ENCODE measurements at regions not wholly inside any gene's neighbourhood (a gene's known extent, or its start where the extent isn't known, plus 50 kb on each side); places are given as distances from the start of the nearest gene placed in this dataset.

DNA sequence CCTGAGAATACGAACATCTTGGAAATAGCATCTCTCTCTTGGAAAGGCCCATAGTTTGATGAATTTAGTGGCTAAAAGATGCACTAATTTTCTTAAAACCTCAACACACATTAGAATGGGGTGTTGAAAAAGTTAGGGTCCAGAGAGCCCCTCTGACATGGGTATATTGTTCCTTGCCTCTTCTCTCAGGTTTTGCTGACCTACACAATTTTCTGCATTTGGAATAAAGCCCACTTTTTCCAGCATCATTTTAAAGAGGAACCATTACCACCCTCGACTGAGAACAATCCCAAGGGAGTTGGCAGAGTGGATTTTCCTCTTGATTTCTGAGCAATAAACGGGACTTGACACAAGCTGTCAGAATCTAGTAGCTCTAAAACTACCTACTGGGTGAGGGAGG lies 156.1 kb downstream of the PMP22 start:
- DNase-seq: no peak

DNA sequence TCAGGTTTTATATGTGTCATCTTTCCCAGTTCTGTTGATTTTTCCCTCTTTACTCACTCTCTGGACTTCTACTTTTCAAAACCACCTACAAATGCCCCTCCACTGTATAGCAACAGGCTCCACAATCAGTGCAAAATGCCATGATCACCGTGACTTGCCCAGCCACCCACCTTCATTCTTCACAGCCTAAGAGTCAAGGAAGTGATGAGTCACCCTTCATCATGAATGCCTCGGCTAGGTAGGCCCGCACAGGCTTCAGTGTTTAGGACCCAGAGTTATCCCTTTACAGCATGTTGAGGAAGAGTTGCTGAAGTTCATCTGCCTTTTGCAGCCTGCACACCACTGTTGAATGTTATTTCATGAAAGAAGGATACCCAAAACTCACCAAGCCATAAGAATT lies 158.6 kb downstream of the PMP22 start:
- no peak for DNase-seq

DNA sequence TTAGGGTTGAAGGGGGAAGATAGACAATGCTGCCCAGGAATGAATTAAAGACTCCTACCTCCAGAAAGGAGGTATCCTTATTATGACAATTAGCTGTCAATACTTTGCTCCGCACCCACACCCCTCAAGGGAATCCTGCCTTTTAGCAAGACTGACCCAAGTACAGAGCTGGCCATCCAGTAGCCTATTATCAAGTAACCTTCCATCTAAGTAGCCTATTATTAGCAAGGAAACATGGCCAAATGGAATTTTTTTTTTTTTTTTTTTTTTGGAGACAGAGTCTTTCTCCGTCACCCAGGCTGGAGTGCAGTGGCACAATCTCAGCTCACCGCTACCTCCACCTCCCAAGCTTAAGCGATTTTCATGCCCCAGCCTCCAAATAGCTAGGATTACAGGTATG lies 161.3 kb downstream of the PMP22 start:
- no peak for DNase-seq

DNA sequence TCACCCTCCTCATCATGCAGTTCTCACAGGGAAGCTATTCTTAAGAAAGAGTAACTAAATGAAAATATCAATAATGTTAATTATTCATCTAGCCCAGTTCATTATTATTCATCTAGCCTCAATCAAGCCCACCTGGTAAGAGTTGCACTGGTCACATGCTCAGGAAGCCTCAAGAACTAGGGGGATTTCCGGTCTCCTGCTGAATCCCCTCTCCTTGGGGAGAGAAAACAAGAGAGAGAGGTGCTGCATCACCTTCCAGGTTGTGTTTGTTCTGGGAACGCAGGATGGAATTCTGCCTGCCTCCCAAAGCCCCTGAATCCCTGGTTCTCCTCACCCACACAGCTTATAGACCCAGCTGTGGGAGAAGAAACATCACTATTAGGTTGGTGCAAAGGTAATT lies 164.0 kb downstream of the PMP22 start:
- no peak for DNase-seq

DNA sequence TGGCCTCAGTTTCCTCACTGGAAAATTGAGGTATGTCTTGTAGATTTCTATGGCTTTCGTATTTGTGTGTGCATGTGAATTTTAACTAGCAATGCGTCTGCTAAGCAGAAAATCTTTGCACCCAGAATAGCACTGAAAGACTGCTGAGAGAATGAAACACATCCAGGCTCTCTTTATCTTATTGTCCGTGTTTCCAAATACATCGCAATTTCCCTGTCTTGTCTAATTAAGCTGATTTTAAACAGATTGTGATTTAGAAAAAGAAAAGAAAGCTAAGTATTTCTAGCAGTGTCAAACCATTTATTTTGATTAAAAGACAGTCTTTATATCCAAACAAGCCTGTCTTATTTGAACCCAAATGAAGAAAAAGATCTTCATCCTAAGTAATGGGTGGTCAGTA lies 168.6 kb downstream of the PMP22 start:
- no peak for DNase-seq

DNA sequence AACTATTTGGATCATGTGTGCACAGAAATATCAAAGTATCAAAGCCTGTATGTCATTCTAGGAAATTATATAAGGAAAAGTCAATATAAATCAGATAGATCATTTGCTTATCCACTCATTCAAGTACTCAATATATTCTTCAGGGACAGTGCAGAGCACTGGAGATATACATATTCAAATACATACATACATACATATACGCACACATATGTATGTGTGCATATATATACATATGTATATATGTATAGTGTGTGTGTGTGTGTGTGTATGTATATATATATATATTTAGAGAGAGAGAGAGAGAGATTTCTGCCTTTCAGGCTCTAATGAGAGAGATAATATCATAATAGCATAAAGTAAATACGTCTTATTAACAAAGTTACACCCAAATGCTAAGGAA lies 169.2 kb downstream of the PMP22 start:
- DNase-seq: no peak

DNA sequence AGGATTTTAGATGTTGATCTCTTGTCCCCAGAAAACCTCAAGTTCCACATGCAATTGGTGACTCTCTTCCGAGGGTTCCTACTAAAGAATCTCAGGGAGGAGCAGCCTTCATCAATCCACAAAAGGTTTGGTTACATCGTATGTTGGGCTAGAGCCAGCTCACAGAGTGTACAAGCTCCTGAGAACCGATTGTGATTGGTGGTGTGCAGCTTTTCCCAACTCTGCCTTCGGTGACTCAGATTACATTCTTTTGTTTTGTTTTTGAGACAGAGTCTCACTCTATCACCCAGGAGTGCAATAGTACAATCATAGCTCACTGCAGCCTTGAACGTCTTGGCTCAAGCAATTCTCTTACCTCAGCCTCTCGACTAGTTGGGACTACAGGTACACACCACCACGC lies 172.4 kb downstream of the PMP22 start:
- DNase-seq: no peak

DNA sequence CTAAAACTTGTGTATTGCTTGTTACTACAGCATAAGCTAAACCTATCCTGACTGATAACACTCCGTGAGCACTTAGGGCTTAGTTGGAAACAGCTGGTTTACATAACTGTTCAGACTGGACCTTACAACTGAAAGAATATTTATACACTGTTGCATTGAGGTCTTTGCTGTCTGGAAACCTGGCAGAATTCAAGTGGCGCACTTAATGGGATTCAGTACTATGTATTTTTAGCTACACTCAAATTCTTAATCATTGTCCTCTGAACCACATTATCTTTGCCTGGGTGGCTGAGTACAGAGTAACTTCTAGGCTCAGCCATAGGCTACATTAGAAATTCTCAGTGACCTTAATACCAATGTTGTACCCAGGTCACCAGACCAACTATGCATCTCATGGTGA lies 172.9 kb downstream of the PMP22 start:
- DNase-seq: no peak

DNA sequence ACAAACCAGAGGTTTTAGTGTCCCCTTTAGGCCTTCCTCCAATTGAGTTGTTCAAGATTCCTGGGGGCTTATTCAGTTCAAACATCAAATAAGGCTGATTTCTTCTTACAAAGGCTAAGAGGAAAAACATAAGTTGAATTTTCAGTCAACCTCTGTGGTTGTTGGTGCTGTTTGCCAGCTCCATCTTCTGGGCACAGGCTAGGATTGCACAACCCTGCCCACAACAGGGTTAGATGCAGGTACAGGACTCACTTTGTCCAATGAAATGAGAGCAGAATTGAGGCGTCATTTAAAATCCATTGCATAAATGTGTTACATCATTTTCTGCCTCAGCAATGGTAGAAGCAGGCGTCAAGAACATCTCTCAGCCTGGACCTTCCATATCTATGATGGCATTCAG lies 173.3 kb downstream of the PMP22 start:
- DNase-seq: no peak

DNA sequence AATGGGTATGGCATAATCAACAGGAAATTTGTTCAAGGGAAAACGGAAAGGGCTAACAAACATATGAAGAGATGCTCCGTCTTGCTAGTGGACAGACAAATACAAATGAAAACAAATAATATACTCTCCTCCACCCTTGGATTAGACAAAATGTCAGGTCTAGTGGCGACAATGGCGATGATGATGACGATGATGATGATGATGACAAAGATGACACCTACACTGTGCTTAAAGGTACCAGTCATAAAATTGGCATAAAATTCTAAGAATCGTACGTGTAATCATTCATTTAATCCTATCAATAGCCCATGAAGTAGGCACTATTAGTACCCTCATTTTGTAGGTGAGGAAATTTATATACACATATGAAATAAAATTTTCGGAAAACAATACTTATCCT lies 174.6 kb downstream of the PMP22 start:
- no peak for DNase-seq

DNA sequence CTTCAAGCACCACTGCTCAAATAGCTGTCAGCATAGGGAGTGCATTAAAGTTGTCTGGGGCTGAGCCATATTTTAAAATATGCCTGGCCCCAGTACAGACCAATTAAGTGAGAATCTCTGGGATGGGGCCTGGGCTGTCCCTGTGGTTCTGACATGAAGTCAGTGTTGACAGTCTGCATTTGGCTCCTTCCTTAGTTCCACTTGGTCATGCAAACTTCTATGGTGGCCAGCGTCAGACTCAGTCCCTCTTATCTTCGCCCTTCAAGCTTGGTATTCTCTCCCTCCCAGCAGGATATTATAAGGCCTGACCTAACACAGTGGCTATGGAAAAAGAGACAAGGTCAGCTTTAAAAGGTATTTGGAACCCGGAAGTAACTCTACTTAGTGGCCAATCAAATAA lies 177.2 kb downstream of the PMP22 start:
- DNase-seq: no peak

DNA sequence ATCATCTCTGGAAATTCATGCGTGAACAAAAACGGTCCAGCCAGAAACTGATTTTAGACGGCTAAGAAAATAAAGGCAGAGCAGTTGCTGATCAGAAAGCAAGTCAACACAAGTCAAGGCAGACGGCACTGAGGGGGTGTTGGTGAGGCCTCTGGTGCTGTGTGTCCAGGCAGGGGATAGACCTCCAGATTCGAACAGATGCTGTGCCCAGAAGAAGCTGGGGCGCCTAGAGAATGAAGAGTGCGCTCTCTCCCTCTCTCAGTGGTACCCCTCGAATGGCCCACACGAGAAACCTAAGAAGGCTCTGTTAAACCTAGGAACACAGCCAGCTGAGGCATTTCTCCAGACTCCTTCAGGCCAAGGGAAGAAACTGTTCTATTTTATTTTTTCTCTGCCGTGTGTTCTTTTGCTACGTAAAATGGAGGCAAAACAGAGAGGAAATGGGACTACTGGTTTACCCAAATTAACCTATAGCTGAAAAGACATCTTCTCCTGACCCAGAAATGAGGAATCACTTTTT lies 178.3 kb downstream of the PMP22 start:
- DNase-seq: no peak

DNA sequence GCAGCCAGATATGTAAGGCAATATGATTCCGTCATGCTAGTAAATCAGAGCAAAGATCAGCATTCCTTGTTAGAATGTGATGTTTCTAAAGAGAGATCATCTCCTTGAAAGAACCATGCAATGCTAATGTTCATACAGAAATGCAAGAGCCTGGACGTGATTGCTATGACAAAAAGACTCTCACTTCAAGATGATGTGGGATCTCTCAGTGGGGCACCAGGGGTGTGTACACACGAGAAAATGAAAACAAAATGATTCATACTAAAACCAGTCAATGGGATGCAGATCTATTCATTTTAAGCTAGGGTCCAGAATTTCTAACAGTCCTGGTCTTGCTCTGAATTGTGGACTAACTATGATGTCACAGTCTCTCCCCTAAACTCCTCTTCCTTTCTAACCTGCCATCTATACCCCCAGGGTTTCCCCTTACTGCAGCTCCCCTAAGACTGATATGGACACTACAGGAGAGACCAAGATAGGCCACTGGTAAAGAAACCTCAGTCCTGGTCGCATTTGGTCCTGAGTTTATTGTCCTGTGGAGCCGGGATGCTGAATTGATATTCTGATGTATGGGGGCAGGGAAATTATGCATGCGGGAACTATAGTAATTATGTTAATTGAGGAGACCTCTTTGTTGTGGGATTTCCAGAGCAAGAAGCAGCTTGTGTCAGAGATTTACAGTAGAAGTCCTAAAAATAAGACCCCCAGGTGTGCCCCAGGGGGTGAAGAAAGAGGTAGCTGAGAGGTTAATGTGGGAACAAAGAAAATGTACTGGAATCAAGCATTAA lies 179.0 kb downstream of the PMP22 start:
- no peak for DNase-seq

DNA sequence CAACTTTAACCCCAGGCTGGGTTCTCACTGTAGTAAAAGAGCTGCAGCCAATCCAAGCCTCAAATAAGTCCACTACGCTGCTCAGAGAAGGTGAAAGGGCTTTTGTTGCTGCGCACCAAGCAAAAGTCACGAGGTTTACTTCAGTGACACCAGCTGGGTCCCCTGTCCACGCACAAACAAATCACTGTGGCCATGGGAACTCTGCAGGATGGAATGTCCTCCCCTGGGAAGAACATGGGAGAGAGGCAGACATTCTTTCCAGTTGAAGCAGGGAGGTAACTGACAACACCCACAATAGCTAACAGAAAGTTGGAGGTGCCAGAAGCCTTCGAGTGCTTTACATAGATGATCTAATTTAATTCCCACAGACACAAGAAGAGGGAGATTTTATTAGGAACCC lies 181.9 kb downstream of the PMP22 start:
- no peak for DNase-seq

DNA sequence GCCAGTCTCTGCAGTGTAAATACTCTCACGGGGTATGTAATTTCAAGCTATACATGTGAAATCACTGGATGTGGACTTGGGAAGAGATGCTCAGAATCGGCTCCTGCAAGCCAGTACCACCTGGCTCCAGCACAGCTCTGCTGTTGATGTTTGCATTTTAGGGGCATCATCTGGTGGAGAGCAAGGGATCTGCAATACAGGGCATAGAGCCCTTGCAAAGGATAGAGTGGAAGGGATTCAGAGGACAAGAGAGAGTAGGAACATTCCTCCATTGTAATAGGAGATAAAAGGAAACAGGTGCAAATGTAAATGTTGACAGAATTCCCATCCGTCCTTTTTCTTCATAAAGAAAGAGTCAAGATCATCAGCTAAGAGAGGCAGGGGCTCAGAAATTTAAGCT lies 184.1 kb downstream of the PMP22 start:
- DNase-seq: no peak

DNA sequence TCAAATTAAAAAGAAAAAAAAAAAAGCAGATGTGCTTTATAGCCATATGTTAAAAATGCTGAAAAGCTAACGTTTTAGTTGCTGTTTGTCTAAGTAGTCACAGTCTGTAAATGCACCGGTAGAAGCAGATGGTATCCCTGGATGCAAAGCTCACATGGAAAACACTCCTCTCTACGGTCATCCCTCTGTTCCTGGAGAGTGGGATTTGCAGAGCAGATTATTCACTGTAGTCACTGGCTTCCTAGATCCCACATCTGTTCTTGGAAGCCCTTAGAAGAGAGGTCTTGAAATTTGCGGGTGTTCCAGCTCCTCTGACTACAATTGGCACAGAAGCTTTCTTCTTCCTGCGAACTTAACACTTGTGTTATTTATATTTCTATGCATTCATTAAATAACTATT lies 186.6 kb downstream of the PMP22 start:
- no peak for DNase-seq

DNA sequence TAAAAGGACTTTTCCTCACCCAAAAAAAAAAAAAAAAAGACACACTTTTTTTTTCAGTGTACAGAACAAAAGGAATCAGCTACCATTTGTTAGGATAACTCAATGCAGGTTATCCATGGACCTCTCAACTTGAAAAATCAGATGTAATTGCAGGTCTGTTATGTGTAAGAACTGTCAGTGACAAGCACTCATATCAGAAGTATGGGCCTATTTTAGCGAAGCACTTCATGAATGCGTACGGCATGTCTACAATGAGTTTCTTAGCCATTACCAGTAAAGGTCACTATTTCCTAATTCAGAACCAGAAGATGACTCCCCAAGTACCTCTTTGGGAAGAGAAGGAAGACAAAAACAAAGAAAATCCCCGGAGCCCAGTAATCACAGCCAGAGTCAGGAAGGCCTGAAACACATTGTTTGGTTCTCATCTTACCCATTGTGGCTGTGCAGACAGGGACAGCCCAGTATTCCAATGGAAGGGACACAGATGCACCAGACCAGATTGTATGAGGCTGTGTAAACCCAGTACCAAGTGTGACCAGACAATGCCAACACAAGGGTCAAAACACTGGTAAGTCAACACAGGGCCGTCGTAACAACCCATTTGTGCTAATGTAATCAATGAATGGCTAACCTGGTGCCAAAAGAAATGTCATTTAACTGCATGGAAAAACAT lies 188.0 kb downstream of the PMP22 start:
- DNase-seq: no peak

DNA sequence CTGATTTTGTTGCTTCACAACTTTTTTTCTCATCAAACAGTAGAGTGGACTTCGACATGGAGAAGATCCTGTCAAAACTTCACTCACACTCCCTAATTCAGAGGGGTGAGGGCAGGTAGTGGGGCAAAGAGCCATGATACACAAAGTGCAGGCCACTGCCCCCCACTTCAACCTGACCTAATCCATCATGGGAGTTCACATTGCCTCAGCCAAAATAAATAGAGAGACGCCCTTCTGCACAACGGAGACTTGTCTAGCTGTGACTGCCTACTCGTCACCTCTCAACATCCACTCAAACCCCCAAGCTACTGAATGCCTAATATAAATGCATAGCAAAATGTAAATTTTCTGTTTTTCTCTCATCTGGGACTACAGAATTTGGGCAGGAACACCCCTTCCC lies 213.2 kb downstream of the PMP22 start:
- no peak for DNase-seq

DNA sequence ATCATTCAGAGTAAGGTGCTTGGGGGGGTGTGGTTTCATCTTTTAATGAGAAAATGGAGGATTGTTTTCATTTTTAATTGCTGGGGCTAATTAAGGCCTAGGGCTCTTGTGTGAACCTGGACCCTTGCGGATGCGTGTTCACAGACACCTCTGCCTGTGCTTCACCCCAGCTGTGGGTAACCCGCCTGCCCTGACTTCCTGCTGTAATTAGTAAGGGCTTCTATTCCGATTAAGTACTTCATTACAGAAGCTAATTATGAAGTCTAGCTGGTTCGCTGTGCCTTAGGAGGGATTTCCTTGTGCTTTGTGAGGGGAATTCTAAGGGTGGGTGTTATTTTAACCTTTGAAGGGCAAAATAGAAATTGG lies 215.3 kb downstream of the PMP22 start:
- DNase-seq: no peak

DNA sequence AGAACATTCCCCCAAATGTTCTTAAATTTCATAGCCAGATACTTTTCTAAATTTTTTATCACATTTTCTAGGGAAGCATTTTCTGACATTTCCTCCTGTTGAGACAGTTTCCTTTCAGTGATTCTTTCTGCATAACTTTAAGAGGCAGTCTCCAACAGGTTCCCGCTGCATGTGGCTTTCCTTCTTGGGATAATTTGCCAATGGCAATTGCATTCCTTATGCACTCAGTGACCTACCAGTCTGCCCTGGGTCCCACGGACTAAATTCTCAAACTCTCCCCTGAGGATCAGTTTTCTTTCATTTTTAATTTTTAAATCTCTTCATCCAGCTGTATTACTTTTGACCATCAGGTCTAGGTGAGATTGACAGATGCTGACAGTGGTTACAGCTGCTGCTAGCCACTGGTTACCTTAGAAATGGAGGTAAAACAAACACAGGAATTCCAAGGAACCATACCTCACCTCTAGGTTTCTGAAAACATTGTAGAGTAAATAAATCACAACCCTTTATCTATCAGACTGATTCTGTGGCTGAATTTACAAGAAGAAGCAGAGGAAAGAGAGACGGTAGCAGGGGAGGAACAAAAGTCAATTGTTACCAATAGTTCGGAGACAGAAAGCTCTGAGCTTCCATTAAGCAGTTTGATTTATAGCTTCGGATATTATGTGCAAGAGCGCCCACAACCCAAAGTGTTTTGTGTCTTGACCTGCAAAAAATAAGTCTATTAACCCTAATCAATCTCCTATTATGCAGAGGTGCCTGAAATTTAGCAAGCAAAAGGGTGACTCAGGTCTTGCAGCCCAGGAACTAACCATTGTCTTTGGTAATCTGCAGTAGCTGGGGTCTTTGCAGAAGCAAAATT lies 216.0 kb downstream of the PMP22 start:
- no peak for DNase-seq

DNA sequence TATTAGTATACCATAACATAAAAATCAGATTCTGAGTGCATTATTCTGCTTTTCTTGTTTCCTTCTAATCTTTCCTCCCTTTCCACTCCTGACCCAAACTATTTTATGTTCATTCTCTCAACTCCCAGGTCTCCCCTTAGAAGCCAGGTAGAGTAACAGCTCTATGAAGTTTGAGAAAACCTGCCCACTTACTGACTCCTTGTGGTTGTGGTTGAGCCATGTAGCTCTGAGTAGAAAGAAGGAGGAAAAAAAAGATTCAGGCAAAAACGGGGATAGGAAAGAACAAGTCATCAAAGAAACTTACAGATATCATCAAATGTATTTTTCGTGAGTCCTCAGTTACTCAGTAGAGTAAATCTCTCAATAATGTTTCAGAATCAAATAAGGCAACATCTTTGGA lies 216.7 kb downstream of the PMP22 start:
- DNase-seq: no peak

DNA sequence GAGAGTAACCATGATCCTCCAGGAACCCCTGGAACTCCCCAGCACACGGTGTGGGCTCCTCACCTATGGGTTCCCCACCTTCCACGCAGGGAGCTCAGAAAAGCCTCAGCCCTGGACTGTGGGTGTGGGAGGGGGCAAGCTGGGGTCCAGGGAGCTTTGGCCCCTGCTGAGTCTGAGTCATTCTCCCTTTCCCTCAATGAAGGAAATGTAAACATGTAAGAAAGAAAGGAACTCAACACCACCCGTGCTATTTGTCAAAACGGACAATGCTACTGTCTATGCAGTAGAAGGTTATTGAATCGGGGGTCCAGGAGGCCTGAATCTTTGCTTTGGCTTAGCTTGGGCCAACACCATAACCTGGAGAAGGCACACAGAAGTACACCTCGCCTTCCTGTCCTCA lies 222.8 kb downstream of the PMP22 start:
- no peak for DNase-seq

DNA sequence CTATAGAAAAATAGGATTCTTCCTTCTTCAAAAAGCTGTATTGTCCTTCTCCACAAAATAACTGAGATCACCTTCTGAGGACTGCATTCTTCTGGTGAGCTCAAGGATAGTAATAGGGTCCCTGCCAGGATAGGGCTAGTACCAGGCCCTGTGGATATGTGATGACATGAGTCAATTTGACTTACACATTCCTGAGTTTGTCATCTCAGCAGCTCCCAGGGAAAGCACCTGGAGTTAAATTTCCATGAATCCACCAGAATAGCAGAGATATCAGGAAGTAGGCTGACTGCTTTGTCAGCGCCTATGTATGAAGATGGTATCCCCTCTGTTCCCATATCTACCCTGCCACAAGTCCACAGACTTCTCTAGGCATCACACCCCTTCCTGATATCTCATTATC lies 225.8 kb downstream of the PMP22 start:
- no peak for DNase-seq

DNA sequence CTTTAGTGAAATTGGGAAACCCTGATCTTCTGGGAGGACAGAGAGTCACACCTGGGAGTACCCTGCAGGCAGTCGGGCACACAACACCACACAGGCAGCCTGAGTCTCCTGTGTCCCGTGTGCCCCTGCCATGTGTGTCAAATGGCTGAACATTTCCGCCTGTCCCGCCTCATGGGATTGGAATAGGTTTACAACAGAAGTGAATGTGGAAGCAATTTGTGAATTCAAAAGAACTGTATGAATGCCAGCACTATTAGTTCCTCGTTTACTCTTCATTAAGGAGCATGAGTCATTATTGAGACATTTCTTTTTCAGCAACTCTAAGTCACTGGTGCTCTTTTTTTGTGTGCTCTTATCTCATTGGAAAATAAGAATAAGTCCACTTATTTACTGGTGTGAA lies 226.5 kb downstream of the PMP22 start:
- no peak for DNase-seq

Measured in NCI-H146 (cell line).